HEK293 (cell line): ENCODE measurements at regions not wholly inside any gene's neighbourhood (a gene's known extent, or its start where the extent isn't known, plus 50 kb on each side); places are given as distances from the start of the nearest gene placed in this dataset.

Experiments
- CTCF ChIA-PET: fragments of 350-600 bp; formaldehyde crosslinking; extraction: SDS; loops from one replicate; lab custom pipeline; 2021; ENCODE audit warnings: antibody characterized with exemption; lab: Yijun Ruan, JAX
- POLR2A ChIA-PET: fragments of 300-600 bp; formaldehyde crosslinking; extraction: SDS; loops from one replicate; lab custom pipeline; 2020; ENCODE audit warnings: antibody characterized with exemption, inconsistent platforms; lab: Yijun Ruan, JAX
- H3K27ac ChIP-seq: fragments of 200-500 bp; sonication (Bioruptor generic); 2 replicates; pipeline ENCODE4 v1.5.1; 2014; ENCODE audit warnings: low read depth, low read length, control low read depth, inconsistent platforms; ENCODE audit errors: extremely low read depth
- H3K36me3 ChIP-seq, 2 experiments: fragments of 200-500 bp in 1 of 2; sonication (Bioruptor generic) in 1 of 2; 1 replicate in 1 of 2; 2 replicates in 1 of 2; pipeline ENCODE4 v1.5.1; 2014 to 2017; ENCODE audit warnings: inconsistent platforms in 2 of 2, low read length in 2 of 2; ENCODE audit not compliant: control insufficient read depth in 2 of 2, insufficient read depth in 1 of 2
- H3K4me1 ChIP-seq: fragments of 200-500 bp; sonication (Bioruptor generic); 2 replicates; pipeline ENCODE4 v1.5.1; 2014; ENCODE audit warnings: mild to moderate bottlenecking, low read length, inconsistent platforms; ENCODE audit not compliant: control insufficient read depth, insufficient read depth
- H3K4me3 ChIP-seq: 2 replicates; pipeline ENCODE4 v1.5.1; 2011; ENCODE audit warnings: low read depth, mild to moderate bottlenecking, control low read depth, low read length, moderate library complexity
- H3K9me3 ChIP-seq: fragments of 200-500 bp; sonication (Bioruptor generic); 2 replicates; pipeline ENCODE4 v1.5.1; 2014; ENCODE audit warnings: low read depth, low read length, inconsistent platforms; ENCODE audit not compliant: control insufficient read depth, insufficient read depth
- EGR2 ChIP-seq: fragments of 450-650 bp; formaldehyde crosslinking; IDR thresholded peaks from 2 replicates; pipeline ENCODE4 v1.5.1; 2016; ENCODE audit warnings: low read depth, missing biosample characterization, missing genetic modification characterization
- ELK4 ChIP-seq: IDR thresholded peaks from 2 replicates; pipeline ENCODE4 v1.6.1; 2011; ENCODE audit warnings: mild to moderate bottlenecking, low read depth, low read length, borderline replicate concordance
- KLF10 ChIP-seq: fragments of 450-650 bp; IDR thresholded peaks from 2 replicates; pipeline ENCODE4 v1.5.1; 2018; ENCODE audit warnings: missing biosample characterization, mild to moderate bottlenecking, missing genetic modification characterization
- PRDM10 ChIP-seq: fragments of 450-650 bp; formaldehyde crosslinking; IDR thresholded peaks from 2 replicates; pipeline ENCODE4 v1.5.1; 2016; ENCODE audit warnings: missing biosample characterization, missing genetic modification characterization
- SCRT2 ChIP-seq: fragments of 450-650 bp; formaldehyde crosslinking; IDR thresholded peaks from 2 replicates; pipeline ENCODE4 v1.5.1; 2016; ENCODE audit warnings: missing biosample characterization, missing genetic modification characterization
- SP2 ChIP-seq: fragments of 450-650 bp; formaldehyde crosslinking; IDR thresholded peaks from 2 replicates; pipeline ENCODE4 v1.5.1; 2016; ENCODE audit warnings: missing biosample characterization, missing genetic modification characterization
- ZFP37 ChIP-seq: fragments of 450-650 bp; formaldehyde crosslinking; IDR thresholded peaks from 2 replicates; pipeline ENCODE4 v1.5.1; 2016; ENCODE audit warnings: missing biosample characterization, missing genetic modification characterization
- ZNF112 ChIP-seq: fragments of 450-650 bp; formaldehyde crosslinking; IDR thresholded peaks from 2 replicates; pipeline ENCODE4 v1.5.0; 2017; ENCODE audit warnings: missing biosample characterization, missing genetic modification characterization
- ZNF133 ChIP-seq: fragments of 450-650 bp; formaldehyde crosslinking; IDR thresholded peaks from 2 replicates; pipeline ENCODE4 v1.5.1; 2016; ENCODE audit warnings: missing biosample characterization, missing genetic modification characterization
- ZNF157 ChIP-seq: fragments of 450-650 bp; formaldehyde crosslinking; IDR thresholded peaks from 2 replicates; pipeline ENCODE4 v1.5.1; 2016; ENCODE audit warnings: missing biosample characterization, missing genetic modification characterization
- ZNF175 ChIP-seq: fragments of 450-650 bp; formaldehyde crosslinking; IDR thresholded peaks from 2 replicates; pipeline ENCODE4 v1.5.1; 2016; ENCODE audit warnings: missing biosample characterization, missing genetic modification characterization
- ZNF214 ChIP-seq: fragments of 450-650 bp; formaldehyde crosslinking; IDR thresholded peaks from 2 replicates; pipeline ENCODE4 v1.5.1; 2017; ENCODE audit warnings: missing biosample characterization, mild to moderate bottlenecking, missing genetic modification characterization, borderline replicate concordance
- ZNF302 ChIP-seq: fragments of 450-650 bp; formaldehyde crosslinking; IDR thresholded peaks from 2 replicates; pipeline ENCODE4 v1.5.1; 2016; ENCODE audit warnings: missing biosample characterization, missing genetic modification characterization, low read depth
- ZNF354C ChIP-seq: fragments of 450-650 bp; formaldehyde crosslinking; IDR thresholded peaks from 2 replicates; pipeline ENCODE4 v1.5.1; 2016; ENCODE audit warnings: missing biosample characterization, missing genetic modification characterization, low read depth, borderline replicate concordance
- ZNF391 ChIP-seq: fragments of 450-650 bp; formaldehyde crosslinking; IDR thresholded peaks from 2 replicates; pipeline ENCODE4 v1.5.1; 2016; ENCODE audit warnings: low read depth, missing biosample characterization, missing genetic modification characterization, borderline replicate concordance
- ZNF473 ChIP-seq: fragments of 450-650 bp; formaldehyde crosslinking; IDR thresholded peaks from 2 replicates; pipeline ENCODE4 v1.5.1; 2017; ENCODE audit warnings: missing biosample characterization, missing genetic modification characterization
- ZNF529 ChIP-seq: fragments of 450-650 bp; formaldehyde crosslinking; IDR thresholded peaks from 2 replicates; pipeline ENCODE4 v1.5.1; 2017; ENCODE audit warnings: missing genetic modification characterization, missing biosample characterization; ENCODE audit not compliant: insufficient replicate concordance
- ZNF530 ChIP-seq: fragments of 450-650 bp; formaldehyde crosslinking; IDR thresholded peaks from 2 replicates; pipeline ENCODE4 v1.5.1; 2016; ENCODE audit warnings: low read depth, missing biosample characterization, missing genetic modification characterization
- ZNF580 ChIP-seq: fragments of 450-650 bp; formaldehyde crosslinking; IDR thresholded peaks from 2 replicates; pipeline ENCODE4 v1.5.1; 2016; ENCODE audit warnings: missing biosample characterization, missing genetic modification characterization
- ZNF596 ChIP-seq: fragments of 450-650 bp; IDR thresholded peaks from 2 replicates; pipeline ENCODE4 v1.5.0; 2018; ENCODE audit warnings: missing biosample characterization, mild to moderate bottlenecking, missing genetic modification characterization, moderate library complexity
- ZNF843 ChIP-seq: fragments of 450-650 bp; formaldehyde crosslinking; IDR thresholded peaks from 2 replicates; pipeline ENCODE4 v1.5.1; 2016; ENCODE audit warnings: missing biosample characterization, missing genetic modification characterization
- ZSCAN16 ChIP-seq: fragments of 450-650 bp; formaldehyde crosslinking; IDR thresholded peaks from 2 replicates; pipeline ENCODE4 v1.5.1; 2016; ENCODE audit warnings: missing biosample characterization, missing genetic modification characterization
- TF ChIP-seq, protein P1 (sequence below): fragments of 450-650 bp; formaldehyde crosslinking; conservative IDR thresholded peaks from 2 replicates; pipeline ENCODE4 v1.5.1; 2016; ENCODE audit warnings: low read depth, missing biosample characterization, missing genetic modification characterization

DNA sequence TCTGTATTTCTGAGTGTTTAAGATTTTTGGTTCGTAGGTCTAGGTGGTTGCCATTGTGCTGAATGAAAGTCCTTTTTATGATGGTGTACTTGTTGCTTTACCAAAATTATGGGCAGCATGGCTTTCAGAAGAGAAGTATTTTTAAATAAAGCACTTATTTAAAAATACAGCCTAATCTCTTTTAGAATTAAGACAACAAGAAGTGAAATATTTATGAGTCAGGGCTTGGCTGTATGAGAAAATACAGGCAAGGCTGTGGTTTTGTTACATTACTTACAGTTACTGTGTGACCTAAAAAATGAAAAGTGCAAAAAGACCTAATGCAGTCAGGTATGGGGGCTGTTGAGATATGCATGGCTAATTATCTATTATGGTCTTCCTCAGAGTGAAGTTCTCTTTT, 185.2 kb upstream of the PPP1R3A start (continued):
- no peak for TF ChIP-seq ELK4
- TF ChIP-seq SCRT2, result peak; percentile 67
- no peak for TF ChIP-seq ZNF214 (tag by site-specific recombination)
- TF ChIP-seq ZNF302 (tag by site-specific recombination), result no peak
- TF ChIP-seq ZNF473 (tag by site-specific recombination), result no peak

DNA sequence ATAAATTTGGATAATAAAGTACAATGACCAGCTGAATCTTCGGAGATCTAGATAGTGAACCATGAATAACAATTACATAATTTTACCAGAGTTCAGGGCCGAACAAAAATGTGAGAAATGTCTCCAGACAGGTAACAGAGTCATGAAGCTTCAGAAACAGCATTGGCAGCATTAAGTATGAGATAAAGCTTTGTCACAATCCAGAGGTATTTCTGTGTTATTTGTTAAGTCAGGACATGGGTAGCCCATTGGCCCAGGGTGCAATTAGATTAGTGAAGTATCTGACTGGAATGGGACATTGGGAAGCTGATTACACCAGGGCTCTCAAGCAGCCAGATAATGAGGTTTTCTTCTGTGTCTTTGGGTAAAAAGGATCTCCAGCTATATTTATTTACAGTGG, 184.2 kb upstream of the PPP1R3A start:
- no peak overlapping the region for H3K4me3 ChIP-seq
- H3K9me3 ChIP-seq, result no peaks in the 10 kb centered on the region
- ChIA-PET CTCF (interaction anchor here (0.6 to 0.9 kb wide), 2 partner anchors 15 to 299 kb away, joined by 4 to 5 read pairs; no protein-coding TSS in a partner anchor), POLR2A (no interaction called here)
- no peak overlapping the region for H3K27ac ChIP-seq
- TF ChIP-seq ZNF175 (tag by site-specific recombination), result no peak
- no peaks in the 10 kb centered on the region for H3K36me3 ChIP-seq
- peaks cover 16% of the 10 kb centered on the region for H3K4me1 ChIP-seq

DNA sequence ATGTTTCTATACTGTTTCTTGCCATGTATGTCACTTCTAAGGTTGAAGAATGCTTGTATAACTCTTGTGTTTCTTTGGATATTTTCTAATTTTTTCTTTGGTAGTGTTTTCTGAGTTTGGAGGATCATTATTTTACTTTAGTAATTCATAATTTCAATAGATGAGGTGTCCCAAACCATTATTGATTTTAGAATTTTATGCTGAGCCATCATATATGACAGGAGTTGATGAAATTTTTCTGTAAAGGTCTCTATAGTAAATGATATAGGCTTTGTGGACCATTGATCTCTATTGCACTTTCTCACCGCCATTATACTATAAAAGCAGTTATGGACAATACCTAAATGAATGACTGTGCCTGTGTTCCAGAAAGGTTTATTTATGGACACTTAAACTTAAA, 183.3 kb upstream of the PPP1R3A start:
- POLR2A ChIA-PET, result no interaction called here
- peaks cover 16% of the 10 kb centered on the region for H3K4me1 ChIP-seq
- TF ChIP-seq PRDM10 (tag by site-specific recombination) (no peak), SP2 (tag by site-specific recombination) (no peak), ZSCAN16 (tag by site-specific recombination) (no peak), ZNF843 (tag by site-specific recombination) (no peak), EGR2 (no peak), ZNF112 (tag by site-specific recombination) (no peak), ZNF354C (no peak), ZNF157 (tag by site-specific recombination) (no peak), ZNF391 (tag by site-specific recombination) (no peak), ZNF580 (tag by site-specific recombination) (no peak), ZFP37 (tag by site-specific recombination) (no peak), ZNF529 (no peak), ZNF596 (tag by site-specific recombination) (no peak), ZNF530 (tag by site-specific recombination) (no peak), ZNF133 (no peak), KLF10 (tag by site-specific recombination) (no peak)
- TF ChIP-seq, protein P1, sequence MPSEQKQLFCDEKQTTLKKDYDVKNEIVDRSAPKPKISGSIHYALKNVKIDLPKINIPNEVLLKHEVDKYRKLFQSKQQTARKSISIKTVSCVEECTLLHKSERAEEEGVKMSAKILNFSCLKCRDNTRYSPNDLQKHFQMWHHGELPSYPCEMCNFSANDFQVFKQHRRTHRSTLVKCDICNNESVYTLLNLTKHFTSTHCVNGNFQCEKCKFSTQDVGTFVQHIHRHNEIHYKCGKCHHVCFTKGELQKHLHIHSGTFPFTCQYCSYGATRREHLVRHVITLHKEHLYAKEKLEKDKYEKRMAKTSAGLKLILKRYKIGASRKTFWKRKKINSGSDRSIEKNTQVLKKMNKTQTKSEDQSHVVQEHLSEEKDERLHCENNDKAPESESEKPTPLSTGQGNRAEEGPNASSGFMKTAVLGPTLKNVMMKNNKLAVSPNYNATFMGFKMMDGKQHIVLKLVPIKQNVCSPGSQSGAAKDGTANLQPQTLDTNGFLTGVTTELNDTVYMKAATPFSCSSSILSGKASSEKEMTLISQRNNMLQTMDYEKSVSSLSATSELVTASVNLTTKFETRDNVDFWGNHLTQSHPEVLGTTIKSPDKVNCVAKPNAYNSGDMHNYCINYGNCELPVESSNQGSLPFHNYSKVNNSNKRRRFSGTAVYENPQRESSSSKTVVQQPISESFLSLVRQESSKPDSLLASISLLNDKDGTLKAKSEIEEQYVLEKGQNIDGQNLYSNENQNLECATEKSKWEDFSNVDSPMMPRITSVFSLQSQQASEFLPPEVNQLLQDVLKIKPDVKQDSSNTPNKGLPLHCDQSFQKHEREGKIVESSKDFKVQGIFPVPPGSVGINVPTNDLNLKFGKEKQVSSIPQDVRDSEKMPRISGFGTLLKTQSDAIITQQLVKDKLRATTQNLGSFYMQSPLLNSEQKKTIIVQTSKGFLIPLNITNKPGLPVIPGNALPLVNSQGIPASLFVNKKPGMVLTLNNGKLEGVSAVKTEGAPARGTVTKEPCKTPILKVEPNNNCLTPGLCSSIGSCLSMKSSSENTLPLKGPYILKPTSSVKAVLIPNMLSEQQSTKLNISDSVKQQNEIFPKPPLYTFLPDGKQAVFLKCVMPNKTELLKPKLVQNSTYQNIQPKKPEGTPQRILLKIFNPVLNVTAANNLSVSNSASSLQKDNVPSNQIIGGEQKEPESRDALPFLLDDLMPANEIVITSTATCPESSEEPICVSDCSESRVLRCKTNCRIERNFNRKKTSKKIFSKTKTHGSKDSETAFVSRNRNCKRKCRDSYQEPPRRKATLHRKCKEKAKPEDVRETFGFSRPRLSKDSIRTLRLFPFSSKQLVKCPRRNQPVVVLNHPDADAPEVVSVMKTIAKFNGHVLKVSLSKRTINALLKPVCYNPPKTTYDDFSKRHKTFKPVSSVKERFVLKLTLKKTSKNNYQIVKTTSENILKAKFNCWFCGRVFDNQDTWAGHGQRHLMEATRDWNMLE (tag by site-specific recombination), result no peak

More for the DNA sequence above, 183.3 kb upstream of the PPP1R3A start:
- Histone ChIP-seq H3K27ac (no peak overlapping the region), H3K36me3 (no peaks in the 10 kb centered on the region), H3K4me3 (no peak overlapping the region), H3K9me3 (no peaks in the 10 kb centered on the region)
- CTCF ChIA-PET, result interaction anchor here (0.5 to 0.9 kb wide), 2 partner anchors 14 to 314 kb away, joined by 3 to 4 read pairs; no protein-coding TSS in a partner anchor
